PFSK-1 (cell line): ENCODE measurements at regions not wholly inside any gene's neighbourhood (a gene's known extent, or its start where the extent isn't known, plus 50 kb on each side); places are given as distances from the start of the nearest gene placed in this dataset.

ENCODE experiments used
- REST ChIP-seq, 2 experiments: IDR thresholded peaks; 2 replicates each; pipeline versions ENCODE4 v1.6.1 to v1.8.0; 2011 to 2012; ENCODE audit warnings: low read depth in 2 of 2, low read length in 2 of 2, control low read depth in 1 of 2, inconsistent platforms in 1 of 2, mild to moderate bottlenecking in 1 of 2, moderate library complexity in 1 of 2; ENCODE audit not compliant: insufficient read depth in 1 of 2
- TAF1 ChIP-seq: IDR thresholded peaks from 2 replicates; pipeline ENCODE4 v1.6.1; 2012; ENCODE audit warnings: low read length, control low read depth, borderline replicate concordance; ENCODE audit not compliant: insufficient read depth

GRCh38 chr1:4027008-4027407 is 126.9 kb upstream of the C1orf174 start:
- TF ChIP-seq TAF1 (no peak), REST (IDR thresholded peaks at IDR 0.05; ENCODE audit: insufficient read depth in 1 of 2, low read depth in 2 of 2, low read length in 2 of 2) (no peak)
